K562 (cell line): ENCODE measurements at regions not wholly inside any gene's neighbourhood (a gene's known extent, or its start where the extent isn't known, plus 50 kb on each side); places are given as distances from the start of the nearest gene placed in this dataset.

Experiments used
- ATAC-seq: fragments of 200-7000 bp; cut with Tn5 transposase; 3 replicates; pipeline ENCODE4 v1.9.1; 2020; ENCODE audit warnings: moderate library complexity
- BruUV-seq: library from RNA; stranded (reverse); fragments of 400-500 nt; replicated peaks from 2 replicates; lab custom pipeline; 2021; lab: Mats Ljungman, UMichigan
- CTCF ChIA-PET: fragments of 300-600 bp; formaldehyde crosslinking; extraction: SDS; loops from one replicate; lab custom pipeline; 2021; ENCODE audit warnings: low intra/inter-chr PET ratio; lab: Yijun Ruan, JAX
- POLR2A ChIA-PET: fragments of 300-600, 350-650 bp; sonication (Branson Sonifier 250); formaldehyde crosslinking; extraction: SDS; loops from one replicate; lab custom pipeline; 2021; ENCODE audit warnings: antibody characterized with exemption, inconsistent platforms; lab: Yijun Ruan, JAX
- DNase-seq, 4 experiments: peaks; one replicate each; pipeline versions ENCODE4 v3.0.0 to v3.0.0-alpha.2; 2011 to 2018; ENCODE audit warnings: low spot score in 3 of 4, mixed read lengths in 3 of 4; ENCODE audit errors: extremely low read depth in 1 of 4
- FAIRE-seq: peaks from 2 replicates; lab custom pipeline; 2011; peaks lifted over from hg19 to GRCh38; lab: Jason Lieb, UNC
- H2AFZ ChIP-seq: 2 replicates; pipeline ENCODE4 v1.6.0; 2011; ENCODE audit warnings: low read depth, low read length, control low read depth, inconsistent platforms
- H3K27ac ChIP-seq: fragments of 200-600 bp; 3 replicates; pipeline ENCODE4 v1.8.0; 2011; ENCODE audit warnings: low read depth, mild to moderate bottlenecking, control low read depth, inconsistent platforms, low read length, moderate library complexity, mixed read lengths; ENCODE audit errors: extremely low read depth
- H3K27me3 ChIP-seq, 2 experiments: fragments of 300-600 bp in 1 of 2; 2 replicates in 1 of 2; 3 replicates in 1 of 2; pipeline versions ENCODE4 v1.6.0 to v1.8.0; 2011; ENCODE audit warnings: inconsistent platforms in 2 of 2, low read length in 2 of 2, mild to moderate bottlenecking in 1 of 2, mixed read lengths in 1 of 2, moderate library complexity in 1 of 2; ENCODE audit not compliant: control insufficient read depth in 2 of 2, insufficient read depth in 2 of 2
- H3K36me3 ChIP-seq: fragments of 300-600 bp; 3 replicates; pipeline ENCODE4 v1.8.0; 2011; ENCODE audit warnings: mild to moderate bottlenecking, low read length, inconsistent platforms; ENCODE audit not compliant: control insufficient read depth, insufficient read depth
- H3K4me1 ChIP-seq, 2 experiments: fragments of 200-600 bp in 1 of 2; replicated peaks in 1 of 2; 2 replicates in 1 of 2; 3 replicates in 1 of 2; pipeline versions ENCODE4 v1.5.1 to v1.8.0; 2011; ENCODE audit warnings: inconsistent platforms in 2 of 2, low read length in 2 of 2, mild to moderate bottlenecking in 1 of 2, mixed read lengths in 1 of 2, moderate library complexity in 1 of 2; ENCODE audit not compliant: control insufficient read depth in 2 of 2, insufficient read depth in 2 of 2
- H3K4me2 ChIP-seq: 2 replicates; pipeline ENCODE4 v1.6.1; 2011; ENCODE audit warnings: low read length, control low read depth, inconsistent platforms, mixed read lengths; ENCODE audit not compliant: insufficient read depth
- H3K4me3 ChIP-seq: fragments of 200-600 bp; sonication (generic), shearing (Covaris generic); 2 replicates; pipeline ENCODE4 v1.5.1; 2016; ENCODE audit warnings: control low read depth, inconsistent platforms
- H3K79me2 ChIP-seq: fragments of 200-600 bp; 3 replicates; pipeline ENCODE4 v1.8.0; 2011; ENCODE audit warnings: low read length, inconsistent platforms; ENCODE audit not compliant: control insufficient read depth, insufficient read depth
- H3K9ac ChIP-seq, 2 experiments: 2 replicates each; pipeline versions ENCODE4 v1.6.0 to v1.6.1; 2011; ENCODE audit warnings: low read depth in 2 of 2, low read length in 2 of 2, control low read depth in 1 of 2, inconsistent platforms in 1 of 2, mild to moderate bottlenecking in 1 of 2, mixed read lengths in 1 of 2; ENCODE audit not compliant: insufficient read depth in 1 of 2
- H3K9me1 ChIP-seq: one replicate; pipeline ENCODE4 v1.6.0; 2011; ENCODE audit warnings: inconsistent platforms, mild to moderate bottlenecking, low read length, moderate library complexity; ENCODE audit not compliant: control insufficient read depth, insufficient read depth
- H3K9me3 ChIP-seq: replicated peaks from 2 replicates; pipeline ENCODE4 v1.5.1; 2011; ENCODE audit warnings: low read depth, low read length, inconsistent platforms; ENCODE audit not compliant: control insufficient read depth, insufficient read depth
- H4K20me1 ChIP-seq: replicated peaks from 2 replicates; pipeline ENCODE4 v1.6.1; 2011; ENCODE audit warnings: low read length, inconsistent platforms, mixed read lengths; ENCODE audit not compliant: control insufficient read depth, insufficient read depth
- ARID3A ChIP-seq: IDR thresholded peaks from 2 replicates; pipeline ENCODE4 v1.6.1; 2012; ENCODE audit warnings: low read depth, low read length, improper control_type of control experiment, borderline replicate concordance
- ATF7 ChIP-seq: fragments of 450-650 bp; IDR thresholded peaks from 2 replicates; pipeline ENCODE4 v1.7.1; 2014; ENCODE audit warnings: mild to moderate bottlenecking, moderate library complexity
- HOXB6 ChIP-seq: fragments of 250-450 bp; sonication (Bioruptor Pico); IDR thresholded peaks from 2 replicates; pipeline ENCODE4 v1.5.1; 2022; ENCODE audit warnings: mild to moderate bottlenecking, borderline replicate concordance
- KDM4B ChIP-seq, 2 experiments: fragments of 450-650 bp in 1 of 2; sonication (generic) in 1 of 2; IDR thresholded peaks; 2 replicates each; pipeline ENCODE4 v1.6.1; 2016 to 2017; ENCODE audit warnings: borderline replicate concordance in 2 of 2, antibody characterized with exemption in 1 of 2, low read depth in 1 of 2, mild to moderate bottlenecking in 1 of 2
- MNT ChIP-seq, 2 experiments: fragments of 450-650 bp; conservative IDR thresholded peaks; 2 replicates each; pipeline ENCODE4 v1.6.1; 2017; ENCODE audit warnings: mild to moderate bottlenecking in 2 of 2, moderate library complexity in 2 of 2
- PRPF4 ChIP-seq: fragments of 200-400 bp; formaldehyde crosslinking; IDR thresholded peaks from one replicate; pipeline ENCODE4 v1.6.1; 2017; ENCODE audit warnings: low read length, low read depth, mild to moderate bottlenecking; ENCODE audit not compliant: insufficient read depth, poor library complexity, severe bottlenecking
- RBM34 ChIP-seq: fragments of 200-400 bp; formaldehyde crosslinking; IDR thresholded peaks from 2 replicates; pipeline ENCODE4 v1.6.1; 2018; ENCODE audit warnings: low read length, borderline replicate concordance; ENCODE audit not compliant: insufficient read depth
- SIRT6 ChIP-seq: IDR thresholded peaks from one replicate; pipeline ENCODE4 v1.6.1; 2012; ENCODE audit warnings: low read depth, mild to moderate bottlenecking, control low read depth, inconsistent platforms, low read length, moderate library complexity
- TCF7 ChIP-seq: sonication (generic); IDR thresholded peaks from 2 replicates; pipeline ENCODE4 v1.6.1; 2016; ENCODE audit warnings: antibody characterized with exemption, borderline replicate concordance
- THRB ChIP-seq: fragments of 450-650 bp; formaldehyde crosslinking; conservative IDR thresholded peaks from 2 replicates; pipeline ENCODE4 v1.4.0; 2022; ENCODE audit warnings: mild to moderate bottlenecking, missing genetic modification characterization
- ZNF253 ChIP-seq: fragments of 250-450 bp; sonication (Bioruptor Pico); conservative IDR thresholded peaks from 2 replicates; pipeline ENCODE4 v1.6.1; 2021; ENCODE audit warnings: mild to moderate bottlenecking
- ZNF449 ChIP-seq: fragments of 250-450 bp; sonication (Bioruptor Pico); IDR thresholded peaks from 2 replicates; pipeline ENCODE4 v1.8.0; 2022; ENCODE audit warnings: moderate library complexity, mild to moderate bottlenecking, inconsistent platforms
- WGBS: fragments of 100-300 bp; shearing (Covaris generic); methylation state at CpG from one replicate; pipeline ENCODE4 v1.1.6; 2016; ENCODE audit warnings: low coverage, mixed read lengths; ENCODE audit not compliant: insufficient coverage; ENCODE audit errors: missing lambda C conversion rate; 5-methylcytosine and 5-hydroxymethylcytosine counted together
- in situ Hi-C: fragments of 300-500 bp; cut with MboI; formaldehyde crosslinking; loops from 4 replicates; pipeline ENCODE4 v1.15.0; 2018; ENCODE audit warnings: inconsistent platforms, mixed read lengths
- intact Hi-C: fragments of 100-400 bp; cut with micrococcal nuclease; formaldehyde crosslinking; loops from 2 replicates; pipeline ENCODE4 v1.14.2; 2022

GRCh38 chr14:89033756-89034155 lies 209.3 kb downstream of the TTC8 start:
- H4K20me1 ChIP-seq, result no peaks in the 10 kb centered on the region
- H3K4me1 ChIP-seq, result no peaks in the 10 kb centered on the region; a peak in 1 of 5 replicates
- DNase-seq, result no peak

GRCh38 chr14:89036371-89036770 lies 211.9 kb downstream of the TTC8 start:
- Histone ChIP-seq H3K27ac (no peak overlapping the region), H3K9me3 (no peaks in the 10 kb centered on the region), H3K9ac (no peak overlapping the region), H4K20me1 (no peaks in the 10 kb centered on the region), H2AFZ (no peak overlapping the region), H3K9me1 (no peaks in the 10 kb centered on the region), H3K36me3 (no peaks in the 10 kb centered on the region), H3K79me2 (no peaks in the 10 kb centered on the region), H3K4me1 (peaks cover 0 to 3% of the 10 kb centered on the region in 2 experiments; a peak in 2 of 5 replicates), H3K4me2 (no peak overlapping the region), H3K27me3 (no peaks in the 10 kb centered on the region), H3K4me3 (no peak overlapping the region)
- FAIRE-seq (no peak), ATAC-seq (no peak), DNase-seq (no peak)
- 0% methylated on average over 2 of the region's 3 CpGs for WGBS
- no TSS peak for BruUV-seq
- CTCF ChIA-PET, result no interaction called here
- POLR2A ChIA-PET, result no interaction called here
- intact Hi-C loops, result no loop called here
- in situ Hi-C loops, result no loop called here
- TF ChIP-seq THRB (no peak), MNT (conservative IDR thresholded peaks at IDR 0.05) (no peak), ATF7 (no peak), ARID3A (no peak), SIRT6 (no peak), ZNF449 (CRISPR knock-in tag) (no peak), PRPF4 (no peak)

More at GRCh38 chr14:89033756-89034155, 209.3 kb downstream of the TTC8 start:
- no peak overlapping the region for H3K4me3 ChIP-seq
- no peak overlapping the region for H2AFZ ChIP-seq
- no peaks in the 10 kb centered on the region for H3K9me1 ChIP-seq
- in situ Hi-C loops (no loop called here), intact Hi-C loops (no loop called here)
- no peaks in the 10 kb centered on the region for H3K36me3 ChIP-seq
- 0% methylated on average over 6 of the region's 6 CpGs for WGBS
- H3K9ac ChIP-seq, result no peak overlapping the region
- ChIA-PET POLR2A (no interaction called here), CTCF (no interaction called here)
- BruUV-seq, result no TSS peak
- H3K27me3 ChIP-seq, result no peaks in the 10 kb centered on the region; a peak in 1 of 5 replicates
- ATAC-seq (no peak), FAIRE-seq (no peak)
- TF ChIP-seq ZNF253 (CRISPR knock-in tag) (no peak), KDM4B (IDR thresholded peaks at IDR 0.05; ENCODE audit: borderline replicate concordance in 2 of 2, low read depth in 1 of 2) (no peak), TCF7 (no peak), HOXB6 (CRISPR knock-in tag) (no peak), RBM34 (no peak)
- H3K9me3 ChIP-seq, result no peaks in the 10 kb centered on the region
- H3K79me2 ChIP-seq, result no peaks in the 10 kb centered on the region
- H3K27ac ChIP-seq, result no peak overlapping the region
- H3K4me2 ChIP-seq, result no peak overlapping the region
